ENCODE measurements at regions not wholly inside any gene's neighbourhood (a gene's known extent, or its start where the extent isn't known, plus 50 kb on each side); places are given as distances from the start of the nearest gene placed in this dataset.

DNA sequence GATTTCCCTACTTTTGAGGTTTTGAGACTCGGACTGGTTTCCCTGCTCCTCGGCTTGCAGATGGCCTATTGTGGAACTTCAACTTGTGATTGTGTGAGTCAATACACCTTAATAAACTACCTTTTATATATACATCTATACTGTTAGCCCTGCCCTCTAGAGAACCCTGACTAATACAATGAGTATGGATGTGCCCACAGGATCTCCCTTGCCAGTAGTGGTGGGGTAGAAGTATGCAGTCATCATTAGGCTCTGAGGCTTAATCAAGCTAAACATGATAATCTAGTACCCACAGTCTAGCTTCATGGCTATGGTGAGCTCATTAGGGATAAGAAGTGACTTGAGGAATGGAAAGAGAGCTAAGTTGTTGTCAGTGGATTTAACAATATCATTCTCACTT lies 412.8 kb upstream of the PTGER4 start:
- ATAC-seq (ENCODE audit: insufficient read depth, low FRiP score) = no peak
- WGBS, 2 donors = 96 to 98% methylated on average over 2 of the region's 2 CpGs

DNA sequence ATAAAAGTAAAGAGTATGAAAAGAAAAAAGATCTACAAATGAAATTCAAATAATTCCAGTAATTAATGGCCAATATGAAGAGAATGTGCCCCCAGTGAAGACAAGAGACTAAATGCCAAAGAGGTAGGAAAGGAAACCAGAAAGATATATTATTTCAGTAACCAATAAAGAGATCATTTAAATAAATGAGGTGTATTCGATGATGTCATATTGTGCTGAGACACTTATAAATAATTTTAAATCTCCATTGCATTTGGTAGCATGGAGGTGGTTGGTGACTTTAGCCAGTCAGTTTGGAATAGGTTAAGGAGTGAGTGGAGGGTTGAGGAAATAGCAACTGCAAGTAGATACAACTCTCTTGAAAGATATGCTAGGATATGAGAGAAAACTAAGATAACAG lies 417.7 kb upstream of the PTGER4 start:
- Histone ChIP-seq H3K9ac (ENCODE audit: insufficient read depth in 1 of 2, low read length in 2 of 2) (no peak overlapping the region), H3K36me3 (ENCODE audit: control insufficient read depth in 4 of 4, insufficient read depth in 4 of 4, low read length in 4 of 4) (no peaks in the 10 kb centered on the region), H3K27me3 (ENCODE audit: control insufficient read depth in 3 of 3, insufficient read depth in 3 of 3, low read length in 2 of 3) (no peaks in the 10 kb centered on the region), H3K4me1 (ENCODE audit: control insufficient read depth in 5 of 5, insufficient read depth in 5 of 5, low read length in 5 of 5) (peaks cover 0 to 10% (median 0%) of the 10 kb centered on the region in 5 donors), H3K9me3 (ENCODE audit: control insufficient read depth in 4 of 4, insufficient read depth in 3 of 4, low read length in 3 of 4) (no peaks in the 10 kb centered on the region), H3K27ac (ENCODE audit: low read depth in 1 of 2, low read length in 1 of 2) (no peak overlapping the region), H3K4me3 (no peak overlapping the region)
- WGBS, 2 donors = 98 to 100% methylated on average over 1 of the region's 1 CpG
- ATAC-seq (ENCODE audit: insufficient read depth, low FRiP score) (no peak), DNase-seq (no peak)
- TF ChIP-seq, protein P1, sequence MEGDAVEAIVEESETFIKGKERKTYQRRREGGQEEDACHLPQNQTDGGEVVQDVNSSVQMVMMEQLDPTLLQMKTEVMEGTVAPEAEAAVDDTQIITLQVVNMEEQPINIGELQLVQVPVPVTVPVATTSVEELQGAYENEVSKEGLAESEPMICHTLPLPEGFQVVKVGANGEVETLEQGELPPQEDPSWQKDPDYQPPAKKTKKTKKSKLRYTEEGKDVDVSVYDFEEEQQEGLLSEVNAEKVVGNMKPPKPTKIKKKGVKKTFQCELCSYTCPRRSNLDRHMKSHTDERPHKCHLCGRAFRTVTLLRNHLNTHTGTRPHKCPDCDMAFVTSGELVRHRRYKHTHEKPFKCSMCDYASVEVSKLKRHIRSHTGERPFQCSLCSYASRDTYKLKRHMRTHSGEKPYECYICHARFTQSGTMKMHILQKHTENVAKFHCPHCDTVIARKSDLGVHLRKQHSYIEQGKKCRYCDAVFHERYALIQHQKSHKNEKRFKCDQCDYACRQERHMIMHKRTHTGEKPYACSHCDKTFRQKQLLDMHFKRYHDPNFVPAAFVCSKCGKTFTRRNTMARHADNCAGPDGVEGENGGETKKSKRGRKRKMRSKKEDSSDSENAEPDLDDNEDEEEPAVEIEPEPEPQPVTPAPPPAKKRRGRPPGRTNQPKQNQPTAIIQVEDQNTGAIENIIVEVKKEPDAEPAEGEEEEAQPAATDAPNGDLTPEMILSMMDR (IDR thresholded peaks at IDR 0.05; ENCODE audit: control extremely low read depth, extremely low read depth) = no peak

More for the DNA sequence above, 412.8 kb upstream of the PTGER4 start:
- TF ChIP-seq, protein P1 (IDR thresholded peaks at IDR 0.05; ENCODE audit: control extremely low read depth, extremely low read depth) = no peak
- peaks cover 0 to 23% (median 0%) of the 10 kb centered on the region in 5 donors for H3K4me1 ChIP-seq (ENCODE audit: control insufficient read depth in 5 of 5, insufficient read depth in 5 of 5, low read length in 5 of 5)
- no peak overlapping the region for H3K4me3 ChIP-seq
- H3K36me3 ChIP-seq (ENCODE audit: control insufficient read depth in 4 of 4, insufficient read depth in 4 of 4, low read length in 4 of 4) = no peaks in the 10 kb centered on the region
- no peaks in the 10 kb centered on the region for H3K27me3 ChIP-seq (ENCODE audit: control insufficient read depth in 3 of 3, insufficient read depth in 3 of 3, low read length in 2 of 3)
- H3K27ac ChIP-seq (ENCODE audit: low read depth in 1 of 2, low read length in 1 of 2) = no peak overlapping the region
- no peak for DNase-seq
- H3K9me3 ChIP-seq (ENCODE audit: control insufficient read depth in 4 of 4, insufficient read depth in 3 of 4, low read length in 3 of 4) = no peaks in the 10 kb centered on the region
- H3K9ac ChIP-seq (ENCODE audit: insufficient read depth in 1 of 2, low read length in 2 of 2) = no peak overlapping the region

GRCh38 chr5:40260361-40260760 lies 419.4 kb upstream of the PTGER4 start:
- Histone ChIP-seq H3K9me3 (ENCODE audit: control insufficient read depth in 4 of 4, insufficient read depth in 3 of 4, low read length in 3 of 4) (no peaks in the 10 kb centered on the region), H3K9ac (ENCODE audit: insufficient read depth in 1 of 2, low read length in 2 of 2) (no peak overlapping the region), H3K4me3 (no peak overlapping the region), H3K4me1 (ENCODE audit: control insufficient read depth in 5 of 5, insufficient read depth in 5 of 5, low read length in 5 of 5) (peaks cover 0 to 10% (median 0%) of the 10 kb centered on the region in 5 donors), H3K36me3 (ENCODE audit: control insufficient read depth in 4 of 4, insufficient read depth in 4 of 4, low read length in 4 of 4) (no peaks in the 10 kb centered on the region), H3K27me3 (ENCODE audit: control insufficient read depth in 3 of 3, insufficient read depth in 3 of 3, low read length in 2 of 3) (no peaks in the 10 kb centered on the region), H3K27ac (ENCODE audit: low read depth in 1 of 2, low read length in 1 of 2) (no peak overlapping the region)
- 48 to 68% methylated on average over 4 of the region's 4 CpGs for WGBS, 2 donors
- peak; percentile 39 to 83 (median 72) for DNase-seq
- ATAC-seq (ENCODE audit: insufficient read depth, low FRiP score) = no peak
- TF ChIP-seq, protein P1 (IDR thresholded peaks at IDR 0.05; ENCODE audit: control extremely low read depth, extremely low read depth) = no peak

DNA sequence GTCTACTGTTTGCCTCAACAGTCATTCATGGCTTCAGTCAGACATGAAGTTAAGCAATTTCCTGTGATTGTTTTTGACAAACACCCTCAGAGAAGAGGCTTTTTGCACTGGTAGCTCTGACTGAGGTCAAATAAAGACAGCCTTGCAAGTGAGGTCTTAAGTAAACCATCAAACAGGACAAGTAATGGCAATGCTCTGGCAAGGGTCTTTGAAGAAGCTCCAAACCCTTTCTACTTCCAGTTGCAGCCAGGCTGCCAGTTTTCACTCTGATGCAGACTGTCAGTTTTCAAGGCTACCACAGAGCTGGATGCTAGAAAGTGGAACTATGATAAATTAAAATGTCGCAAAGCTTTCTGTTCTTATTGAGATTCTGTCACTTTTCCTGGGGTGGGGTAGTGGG lies 421.5 kb upstream of the PTGER4 start:
- no peaks in the 10 kb centered on the region for H3K36me3 ChIP-seq (ENCODE audit: control insufficient read depth in 4 of 4, insufficient read depth in 4 of 4, low read length in 4 of 4)
- H3K9ac ChIP-seq (ENCODE audit: insufficient read depth in 1 of 2, low read length in 2 of 2) = no peak overlapping the region
- WGBS, 2 donors = 31 to 64% methylated on average over 1 of the region's 1 CpG
- H3K4me3 ChIP-seq = no peak overlapping the region
- DNase-seq (no peak), ATAC-seq (ENCODE audit: insufficient read depth, low FRiP score) (no peak)
- H3K4me1 ChIP-seq (ENCODE audit: control insufficient read depth in 5 of 5, insufficient read depth in 5 of 5, low read length in 5 of 5) = peaks cover 0 to 10% (median 0%) of the 10 kb centered on the region in 5 donors
- peak overlapping the region in 1 of 2 donors; percentile 33 for H3K27ac ChIP-seq (ENCODE audit: low read depth in 1 of 2, low read length in 1 of 2)
- H3K9me3 ChIP-seq (ENCODE audit: control insufficient read depth in 4 of 4, insufficient read depth in 3 of 4, low read length in 3 of 4) = no peaks in the 10 kb centered on the region
- TF ChIP-seq, protein P1 (IDR thresholded peaks at IDR 0.05; ENCODE audit: control extremely low read depth, extremely low read depth) = no peak
- H3K27me3 ChIP-seq (ENCODE audit: control insufficient read depth in 3 of 3, insufficient read depth in 3 of 3, low read length in 2 of 3) = no peaks in the 10 kb centered on the region
